Transverse colon (tissue), 3 donors: ENCODE measurements at regions not wholly inside any gene's neighbourhood (a gene's known extent, or its start where the extent isn't known, plus 50 kb on each side); places are given as distances from the start of the nearest gene placed in this dataset.

ENCODE experiments used
- POLR2A ChIP-seq: fragments of 450-650 bp; IDR thresholded peaks from one replicate; pipeline ENCODE4 v1.6.1; 2016; ENCODE audit warnings: antibody characterized with exemption, mild to moderate bottlenecking, moderate library complexity
- POLR2AphosphoS5 ChIP-seq, 3 donors: sonication (generic); formaldehyde crosslinking; IDR thresholded peaks; one replicate each; pipeline ENCODE4 v1.6.1; 2016; ENCODE audit warnings: antibody characterized with exemption in 3 of 3

DNA sequence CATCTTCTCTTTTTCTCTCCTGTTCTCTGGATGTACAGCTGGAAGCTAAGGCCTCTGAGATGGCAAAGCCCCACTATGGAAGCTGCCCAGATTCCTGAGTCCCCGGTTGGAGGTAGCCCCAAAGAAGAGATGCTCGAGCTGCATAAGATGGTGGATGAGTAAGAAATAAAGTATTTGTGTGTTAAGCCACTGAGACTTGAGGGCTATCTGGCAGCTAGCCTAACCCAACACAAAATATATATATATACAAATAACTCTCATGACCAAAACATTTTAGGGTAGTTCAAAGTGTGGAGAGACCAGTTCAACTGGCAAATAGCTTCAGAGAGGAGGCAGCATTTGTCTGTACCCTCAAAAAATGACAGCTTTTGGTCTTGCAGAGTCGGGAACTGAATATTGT is 72.4 kb upstream of the PDE1C start:
- TF ChIP-seq POLR2A (no peak), POLR2AphosphoS5 (IDR thresholded peaks at IDR 0.05) (no peak)
